Left kidney (tissue), 1 donor: ENCODE measurements at regions not wholly inside any gene's neighbourhood (a gene's known extent, or its start where the extent isn't known, plus 50 kb on each side); places are given as distances from the start of the nearest gene placed in this dataset.
"Not testable (repeated sequence)": the region's sequence is repeated elsewhere in the genome, so short reads cannot be mapped to it uniquely, and the experiment has no call there.

ENCODE experiments used
- DNase-seq: peaks from one replicate; pipeline ENCODE4 v3.0.0-alpha.2; 2013

GRCh38 chr5:15334551-15335266 is 165.3 kb upstream of the FBXL7 start:
- DNase-seq, result no peak

- no peak for DNase-seq
Observed at GRCh38 chr5:15333091-15333490, 166.9 kb upstream of the FBXL7 start.

GRCh38 chr5:15326932-15327331 is 173.0 kb upstream of the FBXL7 start:
- no peak for DNase-seq

- DNase-seq, result no peak
Observed at GRCh38 chr5:15326471-15326870, 173.5 kb upstream of the FBXL7 start.

GRCh38 chr5:15322421-15322820 is 177.6 kb upstream of the FBXL7 start:
- DNase-seq, result no peak

- DNase-seq, result no peak
Observed at GRCh38 chr5:15321776-15322175, 178.2 kb upstream of the FBXL7 start.

- peak; percentile 21 for DNase-seq
Observed at GRCh38 chr5:15320871-15321270, 179.1 kb upstream of the FBXL7 start.

GRCh38 chr5:15304914-15305834 is 194.8 kb upstream of the FBXL7 start:
- no peak for DNase-seq

GRCh38 chr5:15304066-15304731 is 195.8 kb upstream of the FBXL7 start:
- no peak for DNase-seq

GRCh38 chr5:15300141-15300540 is 199.8 kb upstream of the FBXL7 start:
- no peak for DNase-seq

GRCh38 chr5:15290953-15291352 is 209.0 kb upstream of the FBXL7 start:
- DNase-seq, result no peak

- DNase-seq, result peak; percentile 10
Observed at GRCh38 chr5:15286650-15287049, 213.3 kb upstream of the FBXL7 start.

- DNase-seq, result peak; percentile 24
Observed at GRCh38 chr5:15285901-15286583, 213.9 kb upstream of the FBXL7 start.

GRCh38 chr5:15284706-15285105 is 215.3 kb upstream of the FBXL7 start:
- no peak for DNase-seq

- no peak for DNase-seq
Observed at GRCh38 chr5:15283076-15283475, 216.9 kb upstream of the FBXL7 start.

GRCh38 chr5:15282611-15283010 is 217.4 kb upstream of the FBXL7 start:
- no peak for DNase-seq

- not testable (repeated sequence) for DNase-seq
Observed at GRCh38 chr5:15271596-15271995, 228.4 kb upstream of the FBXL7 start.

- DNase-seq, result no peak
Observed at GRCh38 chr5:15267966-15268365, 232.0 kb upstream of the FBXL7 start.

- no peak for DNase-seq
Observed at GRCh38 chr5:15266841-15267240, 233.1 kb upstream of the FBXL7 start.

GRCh38 chr5:15266229-15266628 is 233.8 kb upstream of the FBXL7 start:
- no peak for DNase-seq

- DNase-seq, result no peak
Observed at GRCh38 chr5:15263942-15264341, 236.0 kb upstream of the FBXL7 start.

GRCh38 chr5:15263406-15263805 is 236.6 kb upstream of the FBXL7 start:
- no peak for DNase-seq
